ENCODE measurements at regions not wholly inside any gene's neighbourhood (a gene's known extent, or its start where the extent isn't known, plus 50 kb on each side); places are given as distances from the start of the nearest gene placed in this dataset.

- Histone ChIP-seq H3K9me3 (ENCODE audit: low read depth, low read length, poor library complexity, severe bottlenecking) (no peaks in the 10 kb centered on the region), H3K4me1 (ENCODE audit: insufficient read depth, low read length, poor library complexity, severe bottlenecking) (no peaks in the 10 kb centered on the region), H3K36me3 (ENCODE audit: insufficient read depth, low read length, poor library complexity, severe bottlenecking) (no peaks in the 10 kb centered on the region), H3K27ac (ENCODE audit: low read depth, low read length, poor library complexity, severe bottlenecking) (no peak overlapping the region), H3K4me3 (ENCODE audit: low read depth, low read length, poor library complexity, severe bottlenecking) (no peak overlapping the region), H3K27me3 (replicated peaks; ENCODE audit: insufficient read depth, low read depth, low read length, poor library complexity) (no peaks in the 10 kb centered on the region)
- ChIA-PET POLR2A (ENCODE audit: low non-redundant PET) (no interaction called here), CTCF (no interaction called here)
- TF ChIP-seq CTCF (conservative IDR thresholded peaks at IDR 0.05; ENCODE audit: low read depth, low read length) (no peak), EZH2 (IDR thresholded peaks at IDR 0.05; ENCODE audit: borderline replicate concordance, low read depth, low read length, poor library complexity, severe bottlenecking) (no peak)
- DNase-seq (ENCODE audit: low spot score) = no peak
- intact Hi-C loops (cut with micrococcal nuclease; ENCODE audit: unreplicated experiment) = no loop called here
- BruUV-seq (replicated peaks) = no TSS peak
These were observed 400.8 kb upstream of the SUCLG2 start for GRCh38 chr3:68055215-68055614.

DNA sequence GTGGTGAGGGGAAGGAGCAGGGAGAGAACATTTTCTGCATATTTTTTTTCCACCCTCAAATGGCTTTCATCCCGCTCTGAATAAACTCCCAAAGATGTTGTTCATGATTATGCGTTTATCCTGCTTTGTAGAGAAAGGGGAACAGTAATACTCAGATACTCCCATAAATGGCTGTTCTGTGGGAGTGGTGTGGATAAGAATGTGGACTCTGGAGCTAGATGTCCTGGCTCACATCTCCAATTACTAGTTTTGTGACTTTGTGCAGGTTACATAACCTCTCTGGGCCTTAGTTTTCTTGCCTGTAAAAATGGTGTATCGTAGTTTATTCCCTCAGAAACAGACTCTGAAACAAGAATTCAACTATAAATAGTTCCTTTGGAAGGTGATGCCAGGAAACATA lies 395.4 kb upstream of the SUCLG2 start:
- ChIA-PET CTCF (no interaction called here), POLR2A (ENCODE audit: low non-redundant PET) (no interaction called here)
- Histone ChIP-seq H3K36me3 (ENCODE audit: insufficient read depth, low read length, poor library complexity, severe bottlenecking) (no peaks in the 10 kb centered on the region), H3K9me3 (ENCODE audit: low read depth, low read length, poor library complexity, severe bottlenecking) (no peaks in the 10 kb centered on the region), H3K4me1 (ENCODE audit: insufficient read depth, low read length, poor library complexity, severe bottlenecking) (no peaks in the 10 kb centered on the region), H3K4me3 (ENCODE audit: low read depth, low read length, poor library complexity, severe bottlenecking) (no peak overlapping the region), H3K27me3 (replicated peaks; ENCODE audit: insufficient read depth, low read depth, low read length, poor library complexity) (no peaks in the 10 kb centered on the region), H3K27ac (ENCODE audit: low read depth, low read length, poor library complexity, severe bottlenecking) (no peak overlapping the region)
- intact Hi-C loops (cut with micrococcal nuclease; ENCODE audit: unreplicated experiment) = no loop called here
- DNase-seq (ENCODE audit: low spot score) = no peak
- no TSS peak for BruUV-seq (replicated peaks)
- no peak for TF ChIP-seq EZH2 (IDR thresholded peaks at IDR 0.05; ENCODE audit: borderline replicate concordance, low read depth, low read length, poor library complexity, severe bottlenecking)
- TF ChIP-seq CTCF (conservative IDR thresholded peaks at IDR 0.05; ENCODE audit: low read depth, low read length) = no peak

- TF ChIP-seq CTCF (conservative IDR thresholded peaks at IDR 0.05; ENCODE audit: low read depth, low read length) = no peak
- no peak for TF ChIP-seq EZH2 (IDR thresholded peaks at IDR 0.05; ENCODE audit: borderline replicate concordance, low read depth, low read length, poor library complexity, severe bottlenecking)
- intact Hi-C loops (cut with micrococcal nuclease; ENCODE audit: unreplicated experiment) = no loop called here
- ChIA-PET POLR2A (ENCODE audit: low non-redundant PET) (no interaction called here), CTCF (no interaction called here)
- no TSS peak for BruUV-seq (replicated peaks)
- H3K27ac ChIP-seq (ENCODE audit: low read depth, low read length, poor library complexity, severe bottlenecking) = no peak overlapping the region
- no peak overlapping the region for H3K4me3 ChIP-seq (ENCODE audit: low read depth, low read length, poor library complexity, severe bottlenecking)
- no peaks in the 10 kb centered on the region for H3K9me3 ChIP-seq (ENCODE audit: low read depth, low read length, poor library complexity, severe bottlenecking)
- no peaks in the 10 kb centered on the region for H3K4me1 ChIP-seq (ENCODE audit: insufficient read depth, low read length, poor library complexity, severe bottlenecking)
- H3K36me3 ChIP-seq (ENCODE audit: insufficient read depth, low read length, poor library complexity, severe bottlenecking) = no peaks in the 10 kb centered on the region
- no peaks in the 10 kb centered on the region for H3K27me3 ChIP-seq (replicated peaks; ENCODE audit: insufficient read depth, low read depth, low read length, poor library complexity)
- no peak for DNase-seq (ENCODE audit: low spot score)
These were observed 391.6 kb upstream of the SUCLG2 start for GRCh38 chr3:68045976-68046375.
